Astrocyte (in vitro differentiated cells and primary cell): ENCODE measurements at regions not wholly inside any gene's neighbourhood (a gene's known extent, or its start where the extent isn't known, plus 50 kb on each side); places are given as distances from the start of the nearest gene placed in this dataset.

Experiments
- EZH2 ChIP-seq: IDR thresholded peaks from 2 replicates; pipeline ENCODE4 v1.6.1; 2012; ENCODE audit warnings: mild to moderate bottlenecking, low read length, inconsistent platforms; ENCODE audit not compliant: insufficient read depth
- TF ChIP-seq, protein P1 (sequence below): IDR thresholded peaks from 2 replicates; pipeline ENCODE4 v1.5.1; 2011; ENCODE audit warnings: low read depth, mild to moderate bottlenecking, inconsistent platforms, low read length, moderate library complexity; ENCODE audit not compliant: insufficient read depth

DNA sequence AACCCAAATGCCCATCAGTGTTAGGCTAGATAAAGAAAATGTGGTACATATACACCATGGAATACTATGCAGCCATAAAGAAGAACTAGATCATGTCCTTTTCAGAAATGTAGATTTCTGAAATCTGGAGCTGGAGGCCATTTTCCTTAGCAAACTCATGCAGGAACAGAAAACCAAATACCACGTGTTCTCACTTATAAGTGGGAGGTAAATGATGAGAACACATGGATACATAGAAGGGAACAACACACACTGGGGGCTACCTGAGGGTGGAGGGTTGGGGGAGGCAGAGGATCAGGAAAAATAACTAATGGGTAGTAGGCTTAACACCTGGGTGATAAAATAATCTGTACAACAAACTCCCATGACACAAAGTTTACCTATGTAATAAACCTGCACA lies 153.5 kb upstream of the PRNP start:
- TF ChIP-seq, protein P1, sequence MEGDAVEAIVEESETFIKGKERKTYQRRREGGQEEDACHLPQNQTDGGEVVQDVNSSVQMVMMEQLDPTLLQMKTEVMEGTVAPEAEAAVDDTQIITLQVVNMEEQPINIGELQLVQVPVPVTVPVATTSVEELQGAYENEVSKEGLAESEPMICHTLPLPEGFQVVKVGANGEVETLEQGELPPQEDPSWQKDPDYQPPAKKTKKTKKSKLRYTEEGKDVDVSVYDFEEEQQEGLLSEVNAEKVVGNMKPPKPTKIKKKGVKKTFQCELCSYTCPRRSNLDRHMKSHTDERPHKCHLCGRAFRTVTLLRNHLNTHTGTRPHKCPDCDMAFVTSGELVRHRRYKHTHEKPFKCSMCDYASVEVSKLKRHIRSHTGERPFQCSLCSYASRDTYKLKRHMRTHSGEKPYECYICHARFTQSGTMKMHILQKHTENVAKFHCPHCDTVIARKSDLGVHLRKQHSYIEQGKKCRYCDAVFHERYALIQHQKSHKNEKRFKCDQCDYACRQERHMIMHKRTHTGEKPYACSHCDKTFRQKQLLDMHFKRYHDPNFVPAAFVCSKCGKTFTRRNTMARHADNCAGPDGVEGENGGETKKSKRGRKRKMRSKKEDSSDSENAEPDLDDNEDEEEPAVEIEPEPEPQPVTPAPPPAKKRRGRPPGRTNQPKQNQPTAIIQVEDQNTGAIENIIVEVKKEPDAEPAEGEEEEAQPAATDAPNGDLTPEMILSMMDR: no peak
- no peak for TF ChIP-seq EZH2
